ENCODE measurements at regions not wholly inside any gene's neighbourhood (a gene's known extent, or its start where the extent isn't known, plus 50 kb on each side); places are given as distances from the start of the nearest gene placed in this dataset.
A peak's percentile ranks its signal among the peaks of the same experiment; 100 is the strongest.

DNA sequence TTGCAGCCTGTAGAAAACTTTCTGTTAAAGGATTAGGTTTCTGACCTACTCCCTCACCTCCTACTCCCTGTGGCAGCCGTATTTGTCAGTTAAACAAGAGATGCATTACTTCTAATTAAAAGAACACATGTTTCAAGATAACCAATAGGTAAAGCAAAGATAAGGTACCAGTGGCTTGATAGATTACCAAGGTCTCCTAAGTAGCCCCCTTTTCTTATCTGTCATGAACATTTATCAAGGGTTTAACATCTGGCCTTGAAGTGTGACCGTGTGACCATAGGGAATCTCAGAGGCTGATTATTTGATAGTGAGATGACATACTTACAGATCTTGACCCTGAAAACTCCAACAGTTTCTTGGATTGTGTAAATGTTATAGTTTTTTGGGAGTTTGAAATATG, 764.0 kb upstream of the EDIL3 start:
- intact Hi-C loops (cut with micrococcal nuclease): no loop called here
- no peak for DNase-seq
- ATAC-seq: no peak

DNA sequence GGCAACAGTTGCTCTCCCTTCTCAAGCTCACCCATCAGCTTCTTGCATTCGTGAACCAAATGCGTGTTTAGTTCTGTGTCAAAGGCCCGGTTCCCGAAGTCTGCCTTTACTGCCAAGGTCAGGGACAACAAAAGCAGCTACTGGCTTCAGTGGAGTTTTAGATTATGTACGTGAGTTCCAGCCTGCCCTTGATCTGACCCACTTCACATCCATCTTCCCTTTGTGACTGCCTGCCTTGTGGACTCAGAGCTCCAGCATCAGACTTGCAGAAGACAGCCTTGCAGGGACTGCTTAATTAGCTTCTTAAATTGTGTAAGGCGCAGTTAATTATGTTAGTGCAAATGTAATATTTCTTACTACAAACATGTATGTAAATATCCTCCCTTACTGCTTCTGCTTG, 774.7 kb upstream of the EDIL3 start:
- intact Hi-C loops (cut with micrococcal nuclease): no loop called here
- no peak for ATAC-seq
- no peak for DNase-seq

DNA sequence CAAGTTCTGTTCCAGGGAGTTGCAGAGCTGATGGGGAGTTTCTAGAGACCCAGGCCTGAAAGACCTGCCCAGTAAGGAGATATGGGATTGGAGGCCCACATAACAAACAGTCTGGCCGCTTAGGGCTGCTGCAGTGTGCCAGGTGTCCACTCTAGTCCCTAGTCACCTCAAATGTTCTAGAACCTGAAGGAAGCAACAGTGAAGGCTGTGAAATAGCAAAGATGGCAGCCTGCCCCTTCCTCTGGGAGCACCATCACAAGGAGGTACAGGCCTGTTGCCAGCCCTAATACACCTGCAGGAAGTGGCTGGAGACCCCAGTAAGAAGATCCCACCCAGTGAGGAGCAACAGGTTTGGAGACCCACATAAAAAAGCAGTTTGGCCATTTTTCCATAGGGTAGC, 783.8 kb upstream of the EDIL3 start:
- intact Hi-C loops (cut with micrococcal nuclease): no loop called here
- no peak for ATAC-seq
- DNase-seq: no peak

DNA sequence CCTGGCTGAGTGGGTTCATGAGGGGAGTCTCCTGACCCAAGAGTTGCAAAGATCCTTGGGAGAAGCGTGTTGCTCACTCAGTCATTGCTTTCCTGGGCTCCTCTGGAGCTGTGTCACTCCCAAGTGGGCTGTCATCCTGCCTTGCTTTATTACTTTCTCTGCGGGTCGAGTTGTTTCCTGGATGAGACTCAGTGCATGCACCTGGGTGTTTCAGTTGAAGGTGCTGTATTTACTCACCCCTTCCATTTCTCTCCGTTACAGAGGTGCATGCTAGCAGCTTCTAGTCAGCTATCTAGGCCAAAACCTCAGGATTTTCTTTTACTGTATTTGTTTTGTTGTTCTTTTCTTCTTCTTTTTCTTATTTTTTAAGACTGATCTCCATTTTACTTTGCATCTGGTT, 785.5 kb upstream of the EDIL3 start:
- ATAC-seq (no peak), DNase-seq (no peak)

DNA sequence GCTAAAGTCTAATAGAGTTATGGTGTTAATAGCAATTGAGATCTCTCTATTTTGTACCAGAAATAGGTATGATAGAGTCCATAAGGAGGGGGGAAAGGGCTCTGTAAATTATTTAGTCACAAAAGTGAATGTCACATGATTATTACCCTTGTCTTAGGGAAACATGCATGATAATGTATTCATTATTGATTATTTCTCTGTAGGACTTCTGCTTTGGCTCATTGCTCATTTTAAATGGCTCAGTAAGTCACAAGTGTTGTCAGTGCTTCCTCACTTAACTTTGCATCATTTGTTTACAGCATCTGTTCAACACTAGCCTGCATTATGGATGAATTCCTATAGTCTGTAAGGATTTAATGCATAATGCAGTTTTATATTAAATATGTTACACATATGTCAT, 788.8 kb upstream of the EDIL3 start:
- no peak for DNase-seq
- intact Hi-C loops (cut with micrococcal nuclease): no loop called here
- ATAC-seq: no peak

More for the DNA sequence above, 785.5 kb upstream of the EDIL3 start:
- intact Hi-C loops (cut with micrococcal nuclease): no loop called here

DNA sequence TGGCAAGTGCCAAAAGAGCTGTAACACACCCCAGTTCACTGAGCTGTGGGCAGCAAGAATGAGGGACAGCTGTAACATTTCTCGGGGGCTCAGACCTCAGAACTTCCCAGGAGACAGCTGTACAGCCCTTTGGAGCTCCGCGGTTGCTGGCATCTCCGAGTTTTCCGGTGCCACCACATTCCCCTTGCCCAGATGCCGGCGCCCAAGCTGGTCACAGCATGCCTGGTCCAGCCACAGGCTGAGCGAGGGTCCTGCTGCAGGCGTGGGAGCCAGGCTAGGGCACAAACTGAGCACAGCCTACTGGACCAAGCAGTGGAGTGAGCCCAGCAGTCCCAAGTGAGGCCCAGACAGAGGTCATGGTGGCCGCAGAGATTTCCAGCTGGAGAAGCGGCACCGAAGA, 797.7 kb upstream of the EDIL3 start:
- DNase-seq (no peak), ATAC-seq (no peak)
- intact Hi-C loops (cut with micrococcal nuclease): no loop called here

DNA sequence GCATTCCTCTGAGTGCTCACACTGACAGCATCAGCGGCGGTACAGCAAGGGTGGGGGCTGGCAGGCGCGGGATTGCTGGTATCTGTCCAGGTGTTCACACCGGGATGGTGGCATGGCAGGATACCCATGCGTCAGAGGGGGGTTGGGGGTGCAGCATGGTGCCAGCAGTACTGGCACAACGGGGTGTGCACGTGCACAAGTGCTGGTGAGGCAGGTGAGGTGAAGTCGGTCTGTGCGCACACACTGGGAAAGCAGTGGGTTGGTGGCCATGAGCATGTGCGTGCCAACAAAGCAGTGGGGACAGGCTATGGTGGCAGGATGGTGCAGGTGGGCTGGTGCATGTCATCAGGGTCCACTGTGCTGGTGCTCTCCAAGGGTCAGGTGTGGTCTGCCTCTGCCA, 819.6 kb upstream of the EDIL3 start:
- intact Hi-C loops (cut with micrococcal nuclease): no loop called here
- no peak for ATAC-seq
- DNase-seq: no peak

DNA sequence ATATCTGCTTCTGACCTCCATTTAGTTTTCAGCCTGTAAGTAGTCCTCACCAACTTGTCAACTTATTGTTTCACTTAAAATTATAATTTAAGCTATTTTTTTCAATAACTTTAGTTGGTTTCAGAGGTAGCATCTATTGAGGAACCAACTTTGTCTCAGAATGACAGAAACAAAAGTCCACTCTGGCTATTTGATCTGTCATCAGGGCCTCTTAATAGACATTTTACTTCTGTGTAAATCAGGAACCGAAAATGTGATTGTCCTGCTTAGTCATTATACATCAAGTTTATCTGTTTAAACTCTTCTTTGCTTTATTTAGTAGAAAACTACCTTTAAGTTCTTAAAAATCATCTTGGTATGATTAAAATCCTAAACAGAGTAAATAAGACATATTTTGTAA, 820.8 kb upstream of the EDIL3 start:
- intact Hi-C loops (cut with micrococcal nuclease): no loop called here
- ATAC-seq (no peak), DNase-seq (no peak)

DNA sequence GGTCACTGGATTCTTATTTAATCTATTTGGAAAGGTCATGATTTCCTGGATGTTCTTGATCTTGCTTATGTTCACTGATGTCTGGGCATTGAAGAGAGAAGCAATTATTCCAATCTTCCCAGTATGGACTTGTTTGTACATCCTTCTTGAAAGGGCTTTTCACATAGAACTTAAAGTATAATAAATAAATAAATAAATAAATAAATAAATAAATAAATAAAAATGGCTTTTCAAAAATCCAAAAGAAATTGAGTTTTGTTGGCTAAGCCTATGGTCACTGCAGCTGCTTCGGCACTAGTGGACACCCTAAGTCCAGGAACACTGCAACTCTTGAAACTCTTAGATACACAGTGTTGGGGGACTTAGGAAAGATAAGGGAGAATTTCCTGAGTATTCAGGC, 840.7 kb upstream of the EDIL3 start:
- intact Hi-C loops (cut with micrococcal nuclease): no loop called here
- DNase-seq: no peak
- ATAC-seq: no peak

DNA sequence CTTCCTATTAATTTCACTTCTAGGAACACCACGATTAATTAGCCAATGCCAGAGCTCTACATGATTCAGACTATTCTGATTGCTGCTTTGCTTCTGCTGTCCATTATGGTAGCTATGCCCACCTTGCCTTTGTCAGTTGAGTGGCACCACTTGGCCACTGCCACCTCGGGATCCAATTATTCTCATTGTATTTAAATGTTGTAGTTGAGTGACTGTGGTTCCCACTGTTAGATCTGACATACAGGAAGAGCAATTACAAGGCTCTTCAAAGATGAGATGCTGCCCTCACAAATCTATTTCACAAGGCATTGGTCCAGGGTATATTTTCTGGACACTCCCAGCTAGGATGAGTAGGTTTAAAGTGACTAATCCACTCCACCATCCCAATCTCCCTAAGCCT, 864.5 kb upstream of the EDIL3 start:
- intact Hi-C loops (cut with micrococcal nuclease): no loop called here
- DNase-seq: no peak
- no peak for ATAC-seq

DNA sequence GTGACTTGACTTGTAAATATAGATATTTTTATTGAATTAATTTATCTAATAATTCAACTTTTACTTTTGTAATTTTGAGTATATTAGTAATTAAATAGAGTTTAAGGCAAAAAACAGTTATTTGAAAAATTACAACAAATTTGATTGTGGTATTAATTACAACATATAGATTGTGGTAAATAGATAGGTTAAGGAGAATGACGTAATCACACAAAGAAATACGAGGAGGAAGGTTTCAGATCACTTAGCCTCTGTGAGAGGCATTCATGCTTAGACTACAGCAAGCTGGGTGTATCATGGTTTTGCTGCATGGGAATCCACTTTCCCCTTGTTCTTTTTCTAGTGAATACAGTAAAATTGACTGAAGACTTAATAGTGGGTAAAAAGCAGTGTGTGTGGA, 878.4 kb upstream of the EDIL3 start:
- intact Hi-C loops (cut with micrococcal nuclease): no loop called here
- DNase-seq: no peak
- ATAC-seq: no peak

DNA sequence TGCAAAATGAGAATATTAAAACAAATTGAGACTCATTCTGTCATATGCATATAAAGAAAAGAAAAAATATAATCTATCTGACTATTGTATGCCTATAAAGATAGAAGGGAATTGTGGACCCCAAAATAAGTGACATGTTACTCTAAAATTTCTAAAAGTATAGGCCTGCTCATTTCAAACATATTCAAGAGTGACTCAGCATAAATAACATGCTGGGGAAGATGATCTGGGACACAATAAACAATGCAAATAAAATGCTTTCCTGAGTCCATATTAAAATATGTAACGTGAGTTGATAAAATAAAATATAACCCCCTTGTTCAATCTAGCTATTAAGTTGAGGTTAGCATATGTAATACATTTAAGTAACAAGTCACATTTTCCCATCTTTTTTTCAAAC, 882.0 kb upstream of the EDIL3 start:
- intact Hi-C loops (cut with micrococcal nuclease): no loop called here
- ATAC-seq: no peak

DNA sequence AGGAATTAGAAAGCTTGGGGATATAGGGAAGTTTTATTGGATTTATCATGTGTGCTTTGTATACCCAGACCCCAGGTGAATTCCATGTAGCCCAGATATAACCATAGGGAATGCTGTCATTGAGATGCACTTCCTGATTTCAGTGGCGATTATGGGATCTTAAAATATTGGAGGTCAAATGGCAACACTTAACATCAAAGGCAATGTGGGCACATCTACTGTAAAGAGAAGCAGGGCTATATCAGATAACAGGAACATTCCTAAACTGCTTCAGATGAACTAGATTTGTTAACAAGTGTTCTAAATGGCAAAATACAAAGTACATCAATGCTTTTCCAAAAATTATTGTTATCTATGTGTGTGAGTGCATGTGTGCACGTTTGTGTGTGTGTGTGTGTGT, 883.5 kb upstream of the EDIL3 start:
- ATAC-seq (no peak), DNase-seq (no peak)
- intact Hi-C loops (cut with micrococcal nuclease): no loop called here

More for the DNA sequence above, 882.0 kb upstream of the EDIL3 start:
- DNase-seq: no peak

DNA sequence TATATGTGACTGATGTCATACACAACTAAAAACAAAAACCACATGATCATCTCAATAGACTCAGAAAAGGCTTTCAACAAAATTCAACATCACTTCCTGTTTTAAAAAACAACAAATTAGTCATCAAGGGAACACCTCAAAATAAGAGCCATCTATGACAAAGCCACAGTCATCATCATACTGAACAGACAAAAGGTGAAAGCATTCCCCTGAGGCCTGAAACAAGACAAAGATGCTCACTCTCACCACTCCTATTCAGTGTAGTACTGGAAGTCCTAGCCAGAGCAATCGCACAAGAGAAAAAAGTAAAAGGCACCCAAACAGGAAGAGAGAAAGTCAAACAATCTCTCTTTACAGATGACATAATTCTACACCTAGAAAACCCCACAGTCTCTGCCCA, 893.5 kb upstream of the EDIL3 start:
- intact Hi-C loops (cut with micrococcal nuclease): no loop called here
- DNase-seq (no peak), ATAC-seq (no peak)

DNA sequence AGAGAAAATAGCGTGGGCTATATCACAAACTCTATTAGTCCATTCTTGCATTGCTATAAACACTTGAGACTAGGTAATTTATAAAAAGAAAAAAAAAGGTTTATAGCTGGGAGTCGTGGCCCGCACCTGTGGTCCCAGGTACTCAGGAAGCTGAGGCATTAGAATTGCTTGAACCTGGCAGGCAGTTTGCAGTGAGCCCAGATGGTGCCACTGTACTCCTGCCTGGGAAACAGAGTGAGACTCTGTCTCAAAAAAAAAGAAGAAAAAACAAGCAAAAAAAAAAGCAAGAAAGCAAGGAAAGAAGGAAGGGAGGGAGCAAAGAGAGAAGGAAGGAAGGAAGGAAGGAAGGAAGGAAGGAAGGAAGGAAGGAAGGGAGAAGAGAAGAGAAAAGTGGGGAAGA, 904.2 kb upstream of the EDIL3 start:
- no peak for ATAC-seq
- intact Hi-C loops (cut with micrococcal nuclease): no loop called here
- DNase-seq: no peak

DNA sequence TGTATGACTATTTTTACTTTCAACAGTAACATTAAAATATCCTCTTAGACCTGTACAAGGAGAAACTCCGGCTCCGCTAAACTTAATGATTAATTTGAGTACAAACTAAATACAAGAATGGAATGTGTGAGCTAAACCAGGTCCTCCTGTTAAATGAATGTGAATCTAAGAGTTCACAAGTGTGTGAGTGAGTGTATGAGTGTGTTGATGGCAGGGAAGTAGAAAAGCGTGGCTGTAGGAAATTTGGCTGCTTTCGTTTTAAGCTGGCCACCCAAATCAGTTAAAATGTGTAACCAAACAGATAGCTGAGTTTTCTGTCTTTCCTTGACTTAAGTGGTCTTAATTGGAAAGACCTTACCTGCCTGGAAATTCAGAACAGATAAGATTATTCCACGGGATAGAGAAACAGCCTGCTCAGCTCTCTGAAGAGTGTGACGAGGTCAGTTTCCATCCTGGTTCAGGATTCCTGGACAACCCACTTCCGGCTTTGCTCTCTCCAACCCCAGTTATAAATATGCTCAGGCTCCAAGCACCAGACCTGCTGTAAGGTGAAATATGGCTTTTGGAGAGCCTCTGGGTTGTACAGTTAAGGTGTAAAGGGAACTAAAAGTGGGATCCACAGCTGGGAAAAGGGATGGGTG, 908.6 kb upstream of the EDIL3 start:
- DNase-seq (no peak), ATAC-seq (peak; percentile 56)
- intact Hi-C loops (cut with micrococcal nuclease): no loop called here

DNA sequence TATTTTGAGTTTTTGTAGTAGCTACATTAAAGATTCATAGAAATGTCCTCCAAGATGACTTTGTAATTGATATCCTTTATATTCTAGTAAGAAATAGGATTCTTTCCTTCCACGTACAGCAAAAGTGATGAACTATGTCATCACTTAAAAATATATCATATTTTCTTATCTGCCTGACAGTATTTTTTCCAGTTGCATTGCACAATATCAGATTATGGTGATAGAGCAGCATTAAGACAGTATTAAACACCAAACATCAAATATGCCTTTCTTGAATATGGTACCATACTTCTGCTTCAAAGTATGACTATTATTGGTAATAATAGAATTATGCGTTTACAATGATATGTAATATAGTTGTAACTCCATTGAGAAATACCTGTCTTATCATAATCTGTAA, 919.8 kb upstream of the EDIL3 start:
- no peak for DNase-seq
- ATAC-seq: no peak
- intact Hi-C loops (cut with micrococcal nuclease): no loop called here

DNA sequence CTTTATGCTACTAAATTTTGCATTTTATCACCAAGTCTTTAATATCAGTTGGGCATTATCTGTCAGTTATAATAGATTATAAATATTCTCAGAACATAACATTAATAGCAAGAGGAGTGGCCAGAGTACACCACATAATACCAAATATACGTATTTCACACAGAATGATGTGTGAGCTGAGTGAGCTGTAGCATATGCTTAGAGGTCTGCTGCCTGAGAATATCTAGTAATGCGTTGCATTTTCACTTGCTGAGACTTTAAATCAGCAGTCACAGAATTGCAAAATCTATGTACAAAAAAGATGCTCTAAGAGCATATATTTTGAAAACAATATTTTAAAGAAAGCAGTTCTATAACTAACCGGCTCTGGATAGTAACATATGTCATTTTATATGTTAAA, 921.1 kb upstream of the EDIL3 start:
- intact Hi-C loops (cut with micrococcal nuclease): no loop called here
- ATAC-seq (no peak), DNase-seq (no peak)

DNA sequence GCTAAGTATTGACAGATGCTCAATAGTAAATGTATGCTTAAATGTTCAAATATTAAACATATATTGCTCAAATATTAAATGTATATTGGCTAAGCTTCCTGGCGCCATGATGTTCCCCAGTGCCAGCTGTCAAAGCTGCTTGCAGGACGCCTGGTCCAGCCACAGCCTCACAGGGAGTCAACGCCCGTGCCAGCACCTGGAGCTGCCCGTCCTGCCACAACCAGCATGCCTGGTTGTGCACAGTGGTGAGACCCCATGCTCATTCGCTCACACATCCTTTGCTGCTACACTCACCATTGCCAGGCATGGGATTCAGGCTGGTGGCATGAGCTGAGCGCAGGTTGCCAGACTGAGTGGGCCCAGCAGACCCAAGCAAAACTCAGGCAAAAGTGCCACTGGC, 926.9 kb upstream of the EDIL3 start:
- ATAC-seq: no peak
- intact Hi-C loops (cut with micrococcal nuclease): no loop called here
- no peak for DNase-seq

DNA sequence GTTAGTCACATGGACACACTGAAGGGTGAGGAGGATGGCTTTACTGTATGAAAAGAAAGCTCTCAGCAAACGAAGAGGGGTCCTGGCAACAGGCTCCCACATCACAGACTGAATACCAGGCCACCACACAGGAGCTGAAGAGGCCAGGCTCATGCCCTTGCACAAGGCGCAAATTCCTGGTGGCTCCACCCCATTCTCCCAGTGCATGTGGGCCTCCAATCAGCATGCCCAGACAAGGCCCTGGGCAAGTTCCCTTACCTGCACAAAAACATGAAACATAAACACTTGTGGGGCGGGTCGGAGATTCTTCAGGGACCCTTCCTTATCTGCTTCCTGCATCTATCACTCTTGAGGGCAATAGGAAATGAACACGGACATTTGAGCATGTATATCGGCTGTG, 935.8 kb upstream of the EDIL3 start:
- no peak for ATAC-seq
- intact Hi-C loops (cut with micrococcal nuclease): no loop called here

DNA sequence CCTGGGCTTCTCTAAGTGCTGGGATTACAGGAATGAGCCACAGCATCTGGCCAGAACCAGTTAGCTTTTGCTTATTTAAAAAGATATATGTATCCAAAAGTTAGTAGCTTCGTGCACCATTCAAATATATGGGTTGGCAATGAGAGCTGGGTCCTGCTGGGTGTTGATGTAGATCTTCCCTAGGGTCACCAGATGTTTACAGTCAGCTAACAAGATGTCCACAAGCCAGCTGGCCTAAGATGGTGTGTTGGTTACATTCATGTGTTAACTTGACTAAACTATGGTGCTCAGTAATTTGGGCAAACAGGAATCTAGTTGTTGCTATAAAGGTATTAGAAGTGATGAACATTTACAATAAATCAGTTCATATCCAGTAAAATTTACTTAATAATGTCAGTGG, 948.6 kb upstream of the EDIL3 start:
- DNase-seq: no peak
- intact Hi-C loops (cut with micrococcal nuclease): no loop called here
- ATAC-seq: no peak

More for the DNA sequence above, 935.8 kb upstream of the EDIL3 start:
- DNase-seq: no peak

DNA sequence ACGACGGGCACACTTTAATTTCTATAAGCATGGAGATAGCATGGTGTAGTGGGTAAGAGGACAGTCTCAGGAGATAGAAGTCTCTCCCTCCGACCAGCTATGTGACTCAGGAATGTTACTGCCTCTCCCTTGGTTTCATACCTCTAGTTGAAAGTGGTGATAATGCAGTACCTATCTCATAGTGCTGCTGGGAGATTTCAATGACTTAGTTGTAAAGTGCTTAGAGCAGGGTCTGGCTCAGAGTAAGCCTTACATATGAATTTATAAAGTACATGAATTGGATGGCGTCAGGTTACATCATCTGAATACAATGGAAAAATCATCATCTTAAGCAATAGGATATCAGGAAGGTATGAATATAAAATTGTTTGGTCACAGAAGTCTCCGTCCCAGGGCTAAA, 952.8 kb upstream of the EDIL3 start:
- intact Hi-C loops (cut with micrococcal nuclease): no loop called here
- no peak for ATAC-seq

More for the DNA sequence above, 952.8 kb upstream of the EDIL3 start:
- no peak for DNase-seq

Measured in left ventricle myocardium superior (tissue), 1 donor.